Ectodermal cell (in vitro differentiated cells): ENCODE measurements at regions not wholly inside any gene's neighbourhood (a gene's known extent, or its start where the extent isn't known, plus 50 kb on each side); places are given as distances from the start of the nearest gene placed in this dataset.

Experiments used
- H3K27ac ChIP-seq: 2 replicates; pipeline ENCODE4 v1.7.0; 2013; ENCODE audit warnings: mild to moderate bottlenecking, low read depth, low read length; ENCODE audit not compliant: insufficient read depth, poor library complexity, severe bottlenecking
- H3K27me3 ChIP-seq: 2 replicates; pipeline ENCODE4 v1.7.0; 2013; ENCODE audit warnings: mild to moderate bottlenecking, low read length; ENCODE audit not compliant: insufficient read depth, control insufficient read depth, poor library complexity, severe bottlenecking
- H3K36me3 ChIP-seq: one replicate; pipeline ENCODE4 v1.7.0; 2013; ENCODE audit warnings: low read length; ENCODE audit not compliant: control insufficient read depth, insufficient read depth
- H3K4me1 ChIP-seq: one replicate; pipeline ENCODE4 v1.7.0; 2013; ENCODE audit warnings: low read length; ENCODE audit not compliant: control insufficient read depth, insufficient read depth
- H3K4me3 ChIP-seq: 2 replicates; pipeline ENCODE4 v1.7.0; 2013; ENCODE audit warnings: low read depth, low read length, control low read depth; ENCODE audit not compliant: insufficient read depth
- H3K9me3 ChIP-seq: 2 replicates; pipeline ENCODE4 v1.7.0; 2013; ENCODE audit warnings: mild to moderate bottlenecking, low read length, moderate library complexity; ENCODE audit not compliant: control insufficient read depth
- WGBS, 2 experiments: methylation state at CpG; one replicate each; pipeline ENCODE4 v1.1.7; 2013; ENCODE audit warnings: missing lambda C conversion rate in 2 of 2; 5-methylcytosine and 5-hydroxymethylcytosine counted together

DNA sequence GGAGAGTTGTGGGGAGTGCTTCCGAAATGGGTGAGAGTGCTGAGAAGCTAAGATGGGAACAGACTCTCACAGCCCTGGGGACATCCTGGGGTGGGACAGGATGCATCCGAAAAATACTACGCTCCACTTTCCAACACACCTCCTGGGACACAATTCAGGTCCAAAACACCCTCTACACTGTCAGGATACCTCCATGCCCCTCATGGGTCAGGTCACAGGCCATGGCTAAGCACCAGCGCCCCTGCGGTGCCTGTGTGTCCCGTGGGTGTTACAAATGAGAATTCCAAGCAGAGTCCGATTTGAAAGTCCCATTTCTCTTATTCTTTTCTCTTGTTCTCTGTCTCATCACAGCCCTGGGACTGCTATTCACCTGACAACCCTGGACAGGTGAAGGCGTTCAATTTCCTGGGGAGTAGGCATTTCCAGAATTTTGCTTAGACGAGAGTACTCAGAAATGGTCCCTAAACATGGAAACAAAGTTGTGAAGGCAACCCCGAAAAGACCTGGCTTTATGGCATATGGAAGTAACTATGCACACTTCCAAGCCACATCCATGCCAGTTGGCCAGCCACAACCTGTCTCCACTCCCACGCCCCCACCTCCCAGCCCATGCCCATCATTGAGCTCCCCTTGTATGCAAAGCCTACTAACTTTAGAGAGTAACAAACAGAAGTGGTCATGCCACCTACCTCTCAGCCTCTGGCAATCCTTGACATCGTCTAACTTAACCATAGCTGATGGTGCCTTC is 87.9 kb upstream of the ZNF507 start:
- Histone ChIP-seq H3K9me3 (no peaks in the 10 kb centered on the region), H3K4me3 (no peak overlapping the region), H3K36me3 (no peaks in the 10 kb centered on the region), H3K27me3 (no peaks in the 10 kb centered on the region), H3K27ac (no peak overlapping the region), H3K4me1 (no peaks in the 10 kb centered on the region)
- WGBS, 2 experiments = 83 to 87% methylated on average over 12 of the region's 12 CpGs

DNA sequence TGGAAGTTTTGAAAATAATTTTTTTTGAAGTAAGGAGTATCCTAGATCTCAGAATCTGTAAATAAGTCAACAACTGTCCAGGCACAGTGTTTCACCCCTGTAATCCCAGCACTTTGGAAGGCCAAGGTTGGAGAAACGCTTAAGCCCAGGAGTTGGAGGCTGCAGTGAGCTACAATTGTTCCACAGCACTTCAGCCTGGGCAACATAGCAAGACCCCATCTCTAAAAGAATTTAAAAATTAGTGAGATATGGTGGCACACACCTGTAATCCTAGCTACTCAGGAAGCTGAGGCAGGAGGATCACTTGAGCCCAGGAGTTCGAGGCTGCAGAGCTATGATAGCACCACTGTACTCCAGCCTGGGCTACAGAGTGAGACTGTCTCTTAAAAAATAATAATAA is 87.2 kb upstream of the ZNF507 start:
- H3K4me3 ChIP-seq = no peak overlapping the region
- H3K4me1 ChIP-seq = no peaks in the 10 kb centered on the region
- no peak overlapping the region for H3K27ac ChIP-seq
- WGBS, 2 experiments = 88% methylated on average over 2 of the region's 2 CpGs
- H3K9me3 ChIP-seq = no peaks in the 10 kb centered on the region
- H3K36me3 ChIP-seq = no peaks in the 10 kb centered on the region
- H3K27me3 ChIP-seq = no peaks in the 10 kb centered on the region

DNA sequence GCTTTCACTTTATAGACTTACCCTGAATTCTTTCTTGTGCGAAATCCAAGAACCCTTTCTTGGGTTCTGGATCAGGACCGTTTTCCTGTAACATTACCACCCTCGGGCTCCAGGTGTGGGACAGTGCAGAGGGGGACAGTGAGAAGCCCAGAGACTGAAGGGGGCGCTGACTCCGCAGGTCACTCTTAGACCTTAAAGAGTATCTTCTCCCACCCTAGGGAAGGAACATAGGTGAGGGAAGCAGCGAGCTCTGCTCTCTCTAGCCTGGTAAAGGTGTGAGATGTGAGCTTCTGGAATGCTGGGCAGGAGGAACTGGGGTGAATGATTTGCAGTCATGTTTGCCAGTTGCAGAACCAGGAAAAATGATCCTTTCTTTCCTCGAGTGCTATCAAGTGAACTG is 80.8 kb upstream of the ZNF507 start:
- no peaks in the 10 kb centered on the region for H3K27me3 ChIP-seq
- H3K9me3 ChIP-seq = no peaks in the 10 kb centered on the region
- H3K27ac ChIP-seq = no peak overlapping the region
- peaks cover 3% of the 10 kb centered on the region for H3K4me1 ChIP-seq
- no peaks in the 10 kb centered on the region for H3K36me3 ChIP-seq
- WGBS, 2 experiments = 91 to 92% methylated on average over 6 to 7 of the region's 7 CpGs
- H3K4me3 ChIP-seq = no peak overlapping the region

DNA sequence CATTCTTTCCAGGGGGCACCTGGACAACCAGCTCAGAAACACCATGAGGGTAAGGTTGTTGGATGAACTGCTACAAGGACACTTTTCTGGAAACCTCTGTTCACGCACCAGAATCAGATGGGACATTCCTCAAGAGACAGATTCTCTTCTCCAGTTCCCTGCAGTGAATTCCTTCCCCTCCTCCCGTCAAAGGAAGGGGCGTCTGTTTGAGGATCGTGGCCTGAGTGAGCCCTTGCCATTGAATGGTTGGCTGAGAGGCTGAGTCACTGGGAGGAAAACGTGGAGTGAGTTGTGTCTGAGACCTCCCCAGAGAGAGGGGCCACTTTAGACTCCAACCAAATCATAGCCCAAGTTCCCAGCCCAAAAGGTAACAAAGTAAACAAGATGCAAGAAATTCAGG is 79.4 kb upstream of the ZNF507 start:
- no peaks in the 10 kb centered on the region for H3K36me3 ChIP-seq
- no peak overlapping the region for H3K27ac ChIP-seq
- H3K27me3 ChIP-seq = no peaks in the 10 kb centered on the region
- no peaks in the 10 kb centered on the region for H3K9me3 ChIP-seq
- H3K4me1 ChIP-seq = peaks cover 3% of the 10 kb centered on the region
- 34 to 47% methylated on average over 2 to 5 of the region's 5 CpGs for WGBS, 2 experiments
- H3K4me3 ChIP-seq = no peak overlapping the region

DNA sequence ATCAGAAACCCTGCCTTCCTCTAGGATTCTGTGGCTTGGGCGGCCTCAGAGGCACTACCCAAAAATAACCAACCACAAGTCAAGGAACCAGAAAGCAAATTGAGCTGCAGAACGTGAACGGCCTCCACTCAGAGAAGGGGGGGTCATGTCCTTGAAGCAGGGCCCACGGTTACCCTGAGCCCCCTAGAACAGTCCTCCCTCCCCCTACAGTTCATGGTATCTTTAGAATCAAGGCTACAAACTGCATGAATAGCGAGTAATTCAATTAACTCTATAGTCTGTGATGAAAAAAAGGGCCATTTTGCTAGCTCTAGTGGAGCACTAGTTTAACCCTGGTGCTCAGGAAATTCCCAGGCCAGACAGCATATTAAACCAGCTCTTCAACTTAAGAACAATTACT is 79.0 kb upstream of the ZNF507 start:
- WGBS, 2 experiments = 74 to 76% methylated on average over 4 to 5 of the region's 5 CpGs
- Histone ChIP-seq H3K4me3 (no peak overlapping the region), H3K36me3 (no peaks in the 10 kb centered on the region), H3K27ac (no peak overlapping the region), H3K9me3 (no peaks in the 10 kb centered on the region), H3K27me3 (no peaks in the 10 kb centered on the region), H3K4me1 (peaks cover 3% of the 10 kb centered on the region)

DNA sequence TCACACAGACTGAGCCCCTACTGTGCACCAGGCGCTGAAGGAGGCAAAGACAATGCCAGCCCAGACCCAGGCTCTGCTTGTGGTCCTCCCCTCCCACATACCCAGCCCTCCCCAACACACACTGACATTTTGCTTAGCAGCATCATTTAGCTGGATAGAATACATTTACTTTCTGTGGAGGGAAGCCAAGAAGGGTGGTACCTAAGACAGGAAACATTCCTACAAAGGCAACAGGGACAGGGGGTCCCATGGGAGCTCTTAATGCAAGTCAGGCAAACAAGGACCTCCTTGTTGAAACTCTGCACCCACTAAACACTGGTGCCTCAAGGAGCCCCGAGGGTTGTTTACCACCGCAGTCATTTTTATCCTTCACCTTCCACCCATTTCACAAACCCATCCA is 77.0 kb upstream of the ZNF507 start:
- no peak overlapping the region for H3K27ac ChIP-seq
- WGBS, 2 experiments = 76 to 77% methylated on average over 3 of the region's 3 CpGs
- no peaks in the 10 kb centered on the region for H3K9me3 ChIP-seq
- no peak overlapping the region for H3K4me3 ChIP-seq
- H3K27me3 ChIP-seq = no peaks in the 10 kb centered on the region
- peaks cover 3% of the 10 kb centered on the region for H3K4me1 ChIP-seq
- no peaks in the 10 kb centered on the region for H3K36me3 ChIP-seq

DNA sequence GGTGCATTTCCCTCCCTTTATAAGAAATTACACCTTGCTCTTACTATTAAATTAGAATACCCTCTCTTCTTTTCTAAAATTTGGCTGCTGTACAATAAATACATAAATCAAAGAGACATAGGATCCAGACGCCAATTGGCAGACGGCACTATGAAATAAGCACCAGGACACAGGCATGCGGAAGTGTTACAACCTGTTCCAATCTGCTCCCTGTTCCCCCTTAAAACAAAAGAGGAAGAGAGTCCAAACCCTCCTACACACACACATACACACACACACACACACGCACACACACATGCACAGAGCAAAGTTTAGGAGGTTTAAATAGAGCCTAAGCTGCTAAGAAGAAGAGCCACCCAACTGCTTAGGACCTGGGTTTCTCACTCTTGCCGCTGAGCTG is 75.6 kb upstream of the ZNF507 start:
- no peak overlapping the region for H3K4me3 ChIP-seq
- H3K9me3 ChIP-seq = no peaks in the 10 kb centered on the region
- WGBS, 2 experiments = 88 to 93% methylated on average over 5 of the region's 5 CpGs
- H3K36me3 ChIP-seq = no peaks in the 10 kb centered on the region
- H3K27me3 ChIP-seq = no peaks in the 10 kb centered on the region
- no peak overlapping the region for H3K27ac ChIP-seq
- peaks cover 3% of the 10 kb centered on the region for H3K4me1 ChIP-seq

DNA sequence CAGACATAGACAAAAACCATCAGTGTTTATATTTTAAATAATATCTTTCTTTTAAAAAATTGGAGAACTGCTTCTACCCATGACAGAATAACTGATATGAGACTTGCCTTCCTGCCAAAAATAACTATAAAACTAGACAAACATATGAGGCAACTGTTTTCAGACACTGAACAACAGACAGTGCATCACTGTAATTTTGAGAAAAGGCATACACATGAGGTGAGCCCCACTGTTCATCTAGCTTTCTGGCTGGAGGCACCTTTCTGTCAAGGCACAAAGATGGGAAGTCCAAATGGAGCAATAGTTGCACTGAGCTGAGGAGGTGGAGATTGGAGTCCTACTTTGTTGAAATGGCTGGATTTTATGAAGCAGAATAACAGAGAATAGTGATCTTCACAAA is 71.9 kb upstream of the ZNF507 start:
- H3K4me1 ChIP-seq = peaks cover under 1% of the 10 kb centered on the region
- H3K27ac ChIP-seq = no peak overlapping the region
- no peak overlapping the region for H3K4me3 ChIP-seq
- H3K36me3 ChIP-seq = no peaks in the 10 kb centered on the region
- no peaks in the 10 kb centered on the region for H3K27me3 ChIP-seq
- no peaks in the 10 kb centered on the region for H3K9me3 ChIP-seq

DNA sequence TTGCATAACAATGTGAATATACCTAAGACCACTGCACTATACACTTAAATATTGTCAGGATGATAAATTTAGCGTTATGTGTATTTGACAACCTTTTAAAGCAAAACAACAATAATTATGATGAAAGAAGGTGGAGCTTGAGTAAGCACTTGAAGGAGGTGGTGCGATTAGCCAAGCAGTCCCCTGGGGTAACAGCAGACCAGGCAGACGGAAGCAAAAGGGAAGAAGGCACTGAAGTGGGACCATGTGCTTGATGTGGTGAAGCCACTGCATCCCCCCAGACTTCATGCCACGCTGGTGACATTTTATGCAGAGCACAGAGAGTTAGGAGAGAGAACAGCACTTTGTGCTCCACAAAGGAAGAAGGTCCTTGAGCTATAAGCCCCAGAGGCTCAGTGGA is 58.3 kb upstream of the ZNF507 start:
- H3K27me3 ChIP-seq = no peaks in the 10 kb centered on the region
- no peaks in the 10 kb centered on the region for H3K9me3 ChIP-seq
- H3K36me3 ChIP-seq = no peaks in the 10 kb centered on the region
- no peaks in the 10 kb centered on the region for H3K4me1 ChIP-seq
- no peak overlapping the region for H3K4me3 ChIP-seq
- H3K27ac ChIP-seq = no peak overlapping the region
- WGBS, 2 experiments = 90 to 95% methylated on average over 4 of the region's 4 CpGs

DNA sequence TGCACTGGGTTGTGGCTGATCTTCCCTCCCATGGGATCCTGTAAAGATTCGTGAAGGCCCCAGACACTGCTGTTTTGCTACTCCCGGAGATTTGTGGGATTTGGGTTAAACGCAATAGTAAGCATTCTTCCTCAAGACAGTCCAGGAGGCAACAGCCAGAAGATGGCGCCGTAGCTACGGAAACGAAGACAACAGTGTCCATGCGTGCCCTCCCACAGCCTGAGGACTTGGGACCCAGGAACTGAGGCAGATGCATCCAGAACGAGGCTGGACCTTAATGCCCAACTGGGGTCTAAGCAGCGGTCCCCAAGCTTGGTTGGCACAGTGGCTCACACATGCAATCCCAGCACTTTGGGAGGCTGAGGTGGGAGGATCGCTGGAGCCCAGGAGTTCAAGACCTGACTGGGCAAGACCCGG is 57.6 kb upstream of the ZNF507 start:
- no peak overlapping the region for H3K4me3 ChIP-seq
- no peaks in the 10 kb centered on the region for H3K36me3 ChIP-seq
- 32 to 34% methylated on average over 12 of the region's 12 CpGs for WGBS, 2 experiments
- H3K27me3 ChIP-seq = no peaks in the 10 kb centered on the region
- H3K4me1 ChIP-seq = no peaks in the 10 kb centered on the region
- no peak overlapping the region for H3K27ac ChIP-seq
- no peaks in the 10 kb centered on the region for H3K9me3 ChIP-seq
